NOMO-1 (cell line): ENCODE measurements at regions not wholly inside any gene's neighbourhood (a gene's known extent, or its start where the extent isn't known, plus 50 kb on each side); places are given as distances from the start of the nearest gene placed in this dataset.

Source experiments
- DNase-seq, 2 experiments: peaks; one replicate each; lab custom pipeline; 2025; ENCODE audit not compliant: unreplicated experiment in 2 of 2; lab: John Stamatoyannopoulos, UW

- DNase-seq: no peak
Observed at GRCh38 chr1:68938051-68938666, 441.3 kb upstream of the DEPDC1 start.

- DNase-seq: no peak
Observed at GRCh38 chr1:68950036-68950435, 453.2 kb upstream of the DEPDC1 start.

GRCh38 chr1:68953311-68953710 is 456.4 kb upstream of the DEPDC1 start:
- DNase-seq: no peak

- DNase-seq: no peak
Observed at GRCh38 chr1:68954841-68955240, 458.0 kb upstream of the DEPDC1 start.

GRCh38 chr1:68955424-68955823 is 458.5 kb upstream of the DEPDC1 start:
- DNase-seq: no peak

GRCh38 chr1:68958958-68959357 is 462.1 kb upstream of the DEPDC1 start:
- DNase-seq: no peak

GRCh38 chr1:68959461-68960030 is 462.7 kb upstream of the DEPDC1 start:
- no peak for DNase-seq

GRCh38 chr1:68961143-68961542 is 464.3 kb upstream of the DEPDC1 start:
- DNase-seq: no peak

- no peak for DNase-seq
Observed at GRCh38 chr1:68963353-68963752, 466.5 kb upstream of the DEPDC1 start.

GRCh38 chr1:68969441-68969840 is 472.6 kb upstream of the DEPDC1 start:
- DNase-seq: no peak

GRCh38 chr1:68970571-68970970 is 473.7 kb upstream of the DEPDC1 start:
- no peak for DNase-seq

- DNase-seq: no peak
Observed at GRCh38 chr1:68973459-68974244, 476.8 kb upstream of the DEPDC1 start.

GRCh38 chr1:68974447-68974846 is 477.6 kb upstream of the DEPDC1 start:
- DNase-seq: no peak

- DNase-seq: no peak
Observed at GRCh38 chr1:68975212-68975933, 478.5 kb upstream of the DEPDC1 start.

GRCh38 chr1:68976916-68977610 is 480.2 kb upstream of the DEPDC1 start:
- no peak for DNase-seq

- no peak for DNase-seq
Observed at GRCh38 chr1:68979891-68980290, 483.0 kb upstream of the DEPDC1 start.

- DNase-seq: no peak
Observed at GRCh38 chr1:68984289-68984688, 487.4 kb upstream of the DEPDC1 start.

GRCh38 chr1:68994096-68994495 is 497.2 kb upstream of the DEPDC1 start:
- DNase-seq: no peak

- no peak for DNase-seq
Observed at GRCh38 chr1:69016468-69016867, 519.6 kb upstream of the DEPDC1 start.

- DNase-seq: no peak
Observed at GRCh38 chr1:69029649-69030048, 532.8 kb upstream of the DEPDC1 start.

- DNase-seq: no peak
Observed at GRCh38 chr1:69038379-69038778, 529.3 kb upstream of the LRRC7 start.
